ENCODE measurements at regions not wholly inside any gene's neighbourhood (a gene's known extent, or its start where the extent isn't known, plus 50 kb on each side); places are given as distances from the start of the nearest gene placed in this dataset.

GRCh38 chr9:81868145-81868544 is 60.1 kb upstream of the SPATA31D4 start:
- H3K27ac Mint-ChIP-seq = no peak overlapping the region
- DNase-seq (no peak), ATAC-seq (no peak)
- no peaks in the 10 kb centered on the region for H3K27me3 Mint-ChIP-seq
- CTCF ChIA-PET = no interaction called here
- H3K9me3 Mint-ChIP-seq (ENCODE audit: low read depth) = peaks cover 2% of the 10 kb centered on the region
- H3K36me3 Mint-ChIP-seq = no peaks in the 10 kb centered on the region
- no peak overlapping the region for H3K4me3 Mint-ChIP-seq
- no peaks in the 10 kb centered on the region for H3K4me1 Mint-ChIP-seq

DNA sequence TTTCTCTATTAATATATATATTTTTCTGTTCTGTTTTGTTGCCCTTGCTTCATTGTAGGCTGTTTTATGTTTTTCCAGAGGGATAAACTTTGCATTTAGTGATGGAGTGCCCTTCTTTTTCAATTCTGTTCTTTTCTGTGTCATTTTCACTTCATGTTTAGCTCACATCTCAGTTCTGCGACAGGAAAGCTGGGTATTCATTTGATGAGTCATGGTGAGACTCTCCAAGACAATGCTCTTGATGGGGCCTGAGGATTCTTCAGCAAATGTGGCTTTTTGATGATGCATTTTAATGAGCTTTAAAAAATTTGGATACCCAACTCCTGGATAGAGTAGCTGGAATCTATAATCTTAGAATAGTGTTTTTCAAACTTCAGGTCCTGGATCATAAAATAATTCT is 56.5 kb upstream of the SPATA31D4 start:
- Mint-ChIP-seq H3K27me3 (no peaks in the 10 kb centered on the region), H3K27ac (no peak overlapping the region), H3K4me1 (no peaks in the 10 kb centered on the region), H3K9me3 (ENCODE audit: low read depth) (peaks cover 8% of the 10 kb centered on the region), H3K4me3 (no peak overlapping the region), H3K36me3 (no peaks in the 10 kb centered on the region)
- CTCF ChIA-PET = no interaction called here
- ATAC-seq (no peak), DNase-seq (no peak)

DNA sequence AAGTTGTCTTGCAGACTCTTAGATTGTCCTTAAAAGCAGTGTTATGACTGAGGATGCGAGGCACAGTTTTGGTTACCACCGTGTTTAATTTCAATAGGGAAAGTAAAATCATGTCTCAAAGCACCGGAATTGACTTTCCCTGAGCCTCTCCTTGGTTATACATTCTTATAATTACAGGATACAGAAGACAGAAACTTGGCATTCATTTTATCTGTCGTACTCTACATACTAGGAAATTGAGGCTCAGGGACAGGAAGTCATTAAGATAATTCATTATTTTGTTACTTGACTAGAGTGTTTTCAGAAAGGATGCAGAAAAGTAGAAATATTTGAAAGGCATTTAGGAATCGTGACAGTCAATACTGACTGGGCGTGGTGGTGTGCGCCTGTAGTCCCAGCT is 54.0 kb upstream of the SPATA31D4 start:
- peaks cover 7% of the 10 kb centered on the region for H3K9me3 Mint-ChIP-seq (ENCODE audit: low read depth)
- H3K4me1 Mint-ChIP-seq = no peaks in the 10 kb centered on the region
- no peak overlapping the region for H3K4me3 Mint-ChIP-seq
- H3K27me3 Mint-ChIP-seq = no peaks in the 10 kb centered on the region
- DNase-seq = no peak
- no peaks in the 10 kb centered on the region for H3K36me3 Mint-ChIP-seq
- CTCF ChIA-PET = no interaction called here
- H3K27ac Mint-ChIP-seq = no peak overlapping the region
- ATAC-seq = no peak

DNA sequence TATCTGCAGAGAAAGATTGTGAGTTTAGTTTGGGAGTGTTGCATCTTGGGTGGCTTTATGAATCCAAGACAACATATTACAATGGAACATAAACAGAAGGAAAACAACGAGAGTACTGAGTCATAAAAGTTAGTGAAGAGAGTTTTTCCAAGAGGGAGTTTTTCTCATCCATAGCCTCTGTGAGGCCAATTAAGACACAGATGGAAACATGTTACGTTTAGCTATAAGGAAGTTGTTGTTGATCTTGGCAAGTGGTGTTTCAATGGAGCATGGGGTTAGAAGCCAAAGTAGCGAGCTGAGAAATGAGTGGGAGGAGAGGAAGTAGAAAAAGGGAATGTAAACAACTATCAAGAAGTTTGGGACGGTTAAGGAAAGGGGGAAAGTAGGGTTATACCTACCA is 53.3 kb upstream of the SPATA31D4 start:
- Mint-ChIP-seq H3K4me1 (no peaks in the 10 kb centered on the region), H3K27me3 (no peaks in the 10 kb centered on the region), H3K27ac (no peak overlapping the region), H3K9me3 (ENCODE audit: low read depth) (peaks cover 7% of the 10 kb centered on the region), H3K4me3 (no peak overlapping the region), H3K36me3 (no peaks in the 10 kb centered on the region)
- DNase-seq (no peak), ATAC-seq (no peak)
- CTCF ChIA-PET = no interaction called here

DNA sequence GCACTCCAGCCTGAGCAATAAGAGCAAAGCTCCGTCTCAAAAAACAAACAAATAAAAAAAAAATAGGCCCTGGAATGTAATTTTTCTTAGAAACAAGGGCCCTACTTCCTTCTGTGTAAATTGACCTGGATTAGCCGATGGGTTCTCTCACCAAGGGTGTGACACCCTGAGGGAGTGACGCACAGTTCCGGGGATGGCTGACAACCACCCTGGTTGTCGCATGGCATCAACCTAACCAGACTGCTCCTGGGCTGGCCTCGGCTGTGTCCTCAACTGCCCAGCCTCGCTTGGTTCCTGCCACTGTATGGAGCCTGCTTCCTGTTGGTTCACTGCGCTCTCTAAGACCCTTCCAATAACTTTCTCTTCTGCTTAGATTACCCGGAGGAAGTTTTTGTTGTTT is 51.2 kb upstream of the SPATA31D4 start:
- Mint-ChIP-seq H3K9me3 (ENCODE audit: low read depth) (peaks cover 7% of the 10 kb centered on the region), H3K27ac (no peak overlapping the region), H3K4me1 (no peaks in the 10 kb centered on the region), H3K4me3 (no peak overlapping the region), H3K36me3 (no peaks in the 10 kb centered on the region), H3K27me3 (no peaks in the 10 kb centered on the region)
- DNase-seq = no peak
- CTCF ChIA-PET = no interaction called here
- no peak for ATAC-seq
